HUES6 (cell line): ENCODE measurements at regions not wholly inside any gene's neighbourhood (a gene's known extent, or its start where the extent isn't known, plus 50 kb on each side); places are given as distances from the start of the nearest gene placed in this dataset.
"Not testable (repeated sequence)": the region's sequence is repeated elsewhere in the genome, so short reads cannot be mapped to it uniquely, and the experiment has no call there.

ENCODE experiments used
- H3K27ac ChIP-seq: 2 replicates; pipeline ENCODE4 v1.7.0; 2013; ENCODE audit warnings: low read depth, mild to moderate bottlenecking, low read length, inconsistent platforms
- H3K27me3 ChIP-seq: 2 replicates; pipeline ENCODE4 v1.6.1; 2013; ENCODE audit warnings: low read length; ENCODE audit not compliant: control insufficient read depth, insufficient read depth
- H3K36me3 ChIP-seq: 2 replicates; pipeline ENCODE4 v1.6.1; 2013; ENCODE audit warnings: low read length; ENCODE audit not compliant: control insufficient read depth, insufficient read depth
- H3K4me1 ChIP-seq: 2 replicates; pipeline ENCODE4 v1.6.1; 2013; ENCODE audit warnings: low read length; ENCODE audit not compliant: control insufficient read depth, insufficient read depth
- H3K4me3 ChIP-seq: 2 replicates; pipeline ENCODE4 v1.5.1; 2013; ENCODE audit warnings: low read depth, low read length
- H3K9ac ChIP-seq: one replicate; pipeline ENCODE4 v1.6.1; 2013; ENCODE audit warnings: mild to moderate bottlenecking, low read length
- H3K9me3 ChIP-seq: 2 replicates; pipeline ENCODE4 v1.6.1; 2013; ENCODE audit warnings: low read depth, low read length; ENCODE audit not compliant: control insufficient read depth, insufficient read depth

- H3K27ac ChIP-seq: no peak overlapping the region
- H3K36me3 ChIP-seq: no peaks in the 10 kb centered on the region
- H3K9me3 ChIP-seq: no peaks in the 10 kb centered on the region; the same call in 1 of the 2 replicates
- H3K27me3 ChIP-seq: no peaks in the 10 kb centered on the region
- H3K4me1 ChIP-seq: no peaks in the 10 kb centered on the region
- H3K9ac ChIP-seq: no peak overlapping the region
- H3K4me3 ChIP-seq: no peak overlapping the region
Observed at GRCh38 chr5:109630093-109630492, 59.6 kb upstream of the MAN2A1 start.

- Histone ChIP-seq H3K9me3 (no peaks in the 10 kb centered on the region; the same call in 1 of the 2 replicates), H3K9ac (no peak overlapping the region), H3K4me1 (no peaks in the 10 kb centered on the region), H3K27me3 (no peaks in the 10 kb centered on the region), H3K4me3 (no peak overlapping the region), H3K27ac (no peak overlapping the region), H3K36me3 (no peaks in the 10 kb centered on the region)
Observed at GRCh38 chr5:109628591-109628990, 61.1 kb upstream of the MAN2A1 start.

GRCh38 chr5:109621266-109621665 is 68.5 kb upstream of the MAN2A1 start:
- not testable (repeated sequence) for H3K9me3 ChIP-seq, H3K4me1 ChIP-seq, H3K9ac ChIP-seq, H3K36me3 ChIP-seq, H3K27ac ChIP-seq, H3K4me3 ChIP-seq, H3K27me3 ChIP-seq

GRCh38 chr5:109620651-109621050 is 69.1 kb upstream of the MAN2A1 start:
- Histone ChIP-seq H3K36me3 (no peaks in the 10 kb centered on the region), H3K4me1 (no peaks in the 10 kb centered on the region), H3K4me3 (no peak overlapping the region), H3K9me3 (0 out of 2 replicates have a peak, but pooled peaks cover 3% of the 10 kb centered on the region), H3K9ac (no peak overlapping the region), H3K27me3 (no peaks in the 10 kb centered on the region), H3K27ac (no peak overlapping the region)

- H3K9ac ChIP-seq: no peak overlapping the region
- H3K36me3 ChIP-seq: no peaks in the 10 kb centered on the region
- H3K4me1 ChIP-seq: no peaks in the 10 kb centered on the region
- no peak overlapping the region for H3K27ac ChIP-seq
- 0 out of 2 replicates have a peak, but pooled peaks cover 3% of the 10 kb centered on the region for H3K9me3 ChIP-seq
- no peaks in the 10 kb centered on the region for H3K27me3 ChIP-seq
- no peak overlapping the region for H3K4me3 ChIP-seq
Observed at GRCh38 chr5:109619606-109620005, 70.1 kb upstream of the MAN2A1 start.

GRCh38 chr5:109619021-109619460 is 70.7 kb upstream of the MAN2A1 start:
- H3K4me1 ChIP-seq: no peaks in the 10 kb centered on the region
- H3K27ac ChIP-seq: no peak overlapping the region
- no peak overlapping the region for H3K4me3 ChIP-seq
- no peaks in the 10 kb centered on the region for H3K27me3 ChIP-seq
- 0 out of 2 replicates have a peak, but pooled peaks cover 3% of the 10 kb centered on the region for H3K9me3 ChIP-seq
- no peak overlapping the region for H3K9ac ChIP-seq
- no peaks in the 10 kb centered on the region for H3K36me3 ChIP-seq

- H3K4me3 ChIP-seq: no peak overlapping the region
- H3K4me1 ChIP-seq: no peaks in the 10 kb centered on the region
- no peaks in the 10 kb centered on the region for H3K9me3 ChIP-seq
- no peak overlapping the region for H3K27ac ChIP-seq
- H3K9ac ChIP-seq: no peak overlapping the region
- no peaks in the 10 kb centered on the region for H3K27me3 ChIP-seq
- H3K36me3 ChIP-seq: no peaks in the 10 kb centered on the region
Observed at GRCh38 chr5:109614981-109615380, 74.7 kb upstream of the MAN2A1 start.

GRCh38 chr5:109614301-109614700 is 75.4 kb upstream of the MAN2A1 start:
- H3K4me1 ChIP-seq: no peaks in the 10 kb centered on the region
- H3K27me3 ChIP-seq: no peaks in the 10 kb centered on the region
- no peak overlapping the region for H3K9ac ChIP-seq
- H3K4me3 ChIP-seq: no peak overlapping the region
- no peak overlapping the region for H3K27ac ChIP-seq
- no peaks in the 10 kb centered on the region for H3K9me3 ChIP-seq
- H3K36me3 ChIP-seq: no peaks in the 10 kb centered on the region

- Histone ChIP-seq H3K4me3 (no peak overlapping the region), H3K4me1 (no peaks in the 10 kb centered on the region), H3K27me3 (no peaks in the 10 kb centered on the region), H3K36me3 (no peaks in the 10 kb centered on the region), H3K9me3 (no peaks in the 10 kb centered on the region), H3K9ac (no peak overlapping the region), H3K27ac (no peak overlapping the region)
Observed at GRCh38 chr5:109612278-109612905, 77.3 kb upstream of the MAN2A1 start.

- no peak overlapping the region for H3K4me3 ChIP-seq
- H3K27me3 ChIP-seq: no peaks in the 10 kb centered on the region
- no peaks in the 10 kb centered on the region for H3K4me1 ChIP-seq
- no peak overlapping the region for H3K9ac ChIP-seq
- no peaks in the 10 kb centered on the region for H3K36me3 ChIP-seq
- no peaks in the 10 kb centered on the region for H3K9me3 ChIP-seq
- no peak overlapping the region for H3K27ac ChIP-seq
Observed at GRCh38 chr5:109611505-109611904, 78.2 kb upstream of the MAN2A1 start.

GRCh38 chr5:109611061-109611460 is 78.7 kb upstream of the MAN2A1 start:
- H3K4me3 ChIP-seq: no peak overlapping the region
- no peaks in the 10 kb centered on the region for H3K36me3 ChIP-seq
- no peaks in the 10 kb centered on the region for H3K27me3 ChIP-seq
- no peaks in the 10 kb centered on the region for H3K4me1 ChIP-seq
- no peak overlapping the region for H3K9ac ChIP-seq
- no peaks in the 10 kb centered on the region for H3K9me3 ChIP-seq
- no peak overlapping the region for H3K27ac ChIP-seq
